ENCODE measurements at regions not wholly inside any gene's neighbourhood (a gene's known extent, or its start where the extent isn't known, plus 50 kb on each side); places are given as distances from the start of the nearest gene placed in this dataset.
"Not testable (repeated sequence)": the region's sequence is repeated elsewhere in the genome, so short reads cannot be mapped to it uniquely, and the experiment has no call there.

- peaks cover 4% of the 10 kb centered on the region for H3K36me3 Mint-ChIP-seq (ENCODE audit: low read depth)
- peaks cover 34% of the 10 kb centered on the region for H3K4me1 Mint-ChIP-seq (ENCODE audit: low read depth)
- intact Hi-C loops (cut with micrococcal nuclease): no loop called here
- no peak overlapping the region for H3K27ac Mint-ChIP-seq
- H3K4me3 Mint-ChIP-seq: no peak overlapping the region
- DNase-seq (ENCODE audit: low spot score): no peak
- H3K9me3 Mint-ChIP-seq: peaks cover 4% of the 10 kb centered on the region
- no peaks in the 10 kb centered on the region for H3K27me3 Mint-ChIP-seq (ENCODE audit: insufficient read depth)
Observed at GRCh38 chr12:11542599-11542998, 106.9 kb upstream of the ETV6 start.

- peaks cover 4% of the 10 kb centered on the region for H3K9me3 Mint-ChIP-seq
- no peak for DNase-seq (ENCODE audit: low spot score)
- intact Hi-C loops (cut with micrococcal nuclease): no loop called here
- H3K27ac Mint-ChIP-seq: no peak overlapping the region
- H3K4me1 Mint-ChIP-seq (ENCODE audit: low read depth): peaks cover 34% of the 10 kb centered on the region
- H3K36me3 Mint-ChIP-seq (ENCODE audit: low read depth): peaks cover 4% of the 10 kb centered on the region
- no peak overlapping the region for H3K4me3 Mint-ChIP-seq
- H3K27me3 Mint-ChIP-seq (ENCODE audit: insufficient read depth): no peaks in the 10 kb centered on the region
Observed at GRCh38 chr12:11543457-11544158, 105.9 kb upstream of the ETV6 start.

GRCh38 chr12:11545484-11546330 is 103.8 kb upstream of the ETV6 start:
- peaks cover 2% of the 10 kb centered on the region for H3K27me3 Mint-ChIP-seq (ENCODE audit: insufficient read depth)
- intact Hi-C loops (cut with micrococcal nuclease): no loop called here
- no peaks in the 10 kb centered on the region for H3K9me3 Mint-ChIP-seq
- H3K4me3 Mint-ChIP-seq: peak overlapping the region; percentile 55
- peaks cover 4% of the 10 kb centered on the region for H3K36me3 Mint-ChIP-seq (ENCODE audit: low read depth)
- peak; percentile 45 for DNase-seq (ENCODE audit: low spot score)
- H3K4me1 Mint-ChIP-seq (ENCODE audit: low read depth): peaks cover 30% of the 10 kb centered on the region
- peak overlapping the region; percentile 75 for H3K27ac Mint-ChIP-seq

- H3K4me3 Mint-ChIP-seq; H3K9me3 Mint-ChIP-seq; H3K36me3 Mint-ChIP-seq (ENCODE audit: low read depth); H3K27me3 Mint-ChIP-seq (ENCODE audit: insufficient read depth); DNase-seq (ENCODE audit: low spot score); H3K27ac Mint-ChIP-seq; intact Hi-C loops (cut with micrococcal nuclease): not testable (repeated sequence)
- peaks cover 27% of the 10 kb centered on the region for H3K4me1 Mint-ChIP-seq (ENCODE audit: low read depth)
Observed at GRCh38 chr12:11546582-11547270, 102.7 kb upstream of the ETV6 start.

GRCh38 chr12:11547271-11547646 is 102.2 kb upstream of the ETV6 start:
- H3K27me3 Mint-ChIP-seq (ENCODE audit: insufficient read depth); intact Hi-C loops (cut with micrococcal nuclease); DNase-seq (ENCODE audit: low spot score); H3K4me3 Mint-ChIP-seq; H3K9me3 Mint-ChIP-seq; H3K36me3 Mint-ChIP-seq (ENCODE audit: low read depth); H3K27ac Mint-ChIP-seq: not testable (repeated sequence)
- peaks cover 27% of the 10 kb centered on the region for H3K4me1 Mint-ChIP-seq (ENCODE audit: low read depth)

- peaks cover 28% of the 10 kb centered on the region for H3K4me1 Mint-ChIP-seq (ENCODE audit: low read depth)
- no peak for DNase-seq (ENCODE audit: low spot score)
- no peaks in the 10 kb centered on the region for H3K9me3 Mint-ChIP-seq
- H3K36me3 Mint-ChIP-seq (ENCODE audit: low read depth): peaks cover 4% of the 10 kb centered on the region
- peaks cover 5% of the 10 kb centered on the region for H3K27me3 Mint-ChIP-seq (ENCODE audit: insufficient read depth)
- H3K4me3 Mint-ChIP-seq: no peak overlapping the region
- H3K27ac Mint-ChIP-seq: no peak overlapping the region
- intact Hi-C loops (cut with micrococcal nuclease): no loop called here
Observed at GRCh38 chr12:11549119-11549518, 100.4 kb upstream of the ETV6 start.

- Mint-ChIP-seq H3K4me1 (ENCODE audit: low read depth) (peaks cover 27% of the 10 kb centered on the region), H3K27ac (no peak overlapping the region), H3K9me3 (no peaks in the 10 kb centered on the region), H3K4me3 (peak overlapping the region; percentile 45), H3K36me3 (ENCODE audit: low read depth) (peaks cover 2% of the 10 kb centered on the region), H3K27me3 (ENCODE audit: insufficient read depth) (peaks cover 8% of the 10 kb centered on the region)
- intact Hi-C loops (cut with micrococcal nuclease): loop anchor here (1.0 to 2.0 kb wide), 6 partner anchors 27 to 780 kb away; partner anchors contain the start of gene ETV6
- DNase-seq (ENCODE audit: low spot score): peak; percentile 33
Observed at GRCh38 chr12:11553871-11554533, 95.5 kb upstream of the ETV6 start.

- intact Hi-C loops (cut with micrococcal nuclease): loop anchor here (2.0 kb wide), 2 partner anchors 26 to 772 kb away; no protein-coding TSS in a partner anchor
- H3K36me3 Mint-ChIP-seq (ENCODE audit: low read depth): peaks cover 2% of the 10 kb centered on the region
- H3K4me1 Mint-ChIP-seq (ENCODE audit: low read depth): peaks cover 27% of the 10 kb centered on the region
- H3K27ac Mint-ChIP-seq: no peak overlapping the region
- peak overlapping the region; percentile 75 for H3K4me3 Mint-ChIP-seq
- no peak for DNase-seq (ENCODE audit: low spot score)
- no peaks in the 10 kb centered on the region for H3K9me3 Mint-ChIP-seq
- H3K27me3 Mint-ChIP-seq (ENCODE audit: insufficient read depth): peaks cover 11% of the 10 kb centered on the region
Observed at GRCh38 chr12:11555195-11555594, 94.3 kb upstream of the ETV6 start.

- intact Hi-C loops (cut with micrococcal nuclease): loop anchor here (2.0 kb wide), 2 partner anchors 25 to 771 kb away; no protein-coding TSS in a partner anchor
Observed at GRCh38 chr12:11555743-11556625, 93.5 kb upstream of the ETV6 start.

GRCh38 chr12:11556682-11557081 is 92.8 kb upstream of the ETV6 start:
- Mint-ChIP-seq H3K36me3 (ENCODE audit: low read depth) (peaks cover 2% of the 10 kb centered on the region), H3K4me3 (peak overlapping the region; percentile 75), H3K9me3 (no peaks in the 10 kb centered on the region), H3K27me3 (ENCODE audit: insufficient read depth) (peaks cover 10% of the 10 kb centered on the region), H3K27ac (no peak overlapping the region), H3K4me1 (ENCODE audit: low read depth) (peaks cover 27% of the 10 kb centered on the region)
- intact Hi-C loops (cut with micrococcal nuclease): no loop called here
- no peak for DNase-seq (ENCODE audit: low spot score)

More at GRCh38 chr12:11555743-11556625, 93.5 kb upstream of the ETV6 start:
- Mint-ChIP-seq H3K36me3 (ENCODE audit: low read depth) (peaks cover 2% of the 10 kb centered on the region), H3K27me3 (ENCODE audit: insufficient read depth) (peaks cover 10% of the 10 kb centered on the region), H3K9me3 (no peaks in the 10 kb centered on the region), H3K4me1 (ENCODE audit: low read depth) (peaks cover 27% of the 10 kb centered on the region), H3K4me3 (peak overlapping the region; percentile 75), H3K27ac (peak overlapping the region; percentile 21)
- no peak for DNase-seq (ENCODE audit: low spot score)

GRCh38 chr12:11559626-11560340 is 89.7 kb upstream of the ETV6 start:
- no peak overlapping the region for H3K27ac Mint-ChIP-seq
- intact Hi-C loops (cut with micrococcal nuclease): no loop called here
- DNase-seq (ENCODE audit: low spot score): no peak
- peaks cover 7% of the 10 kb centered on the region for H3K27me3 Mint-ChIP-seq (ENCODE audit: insufficient read depth)
- H3K4me1 Mint-ChIP-seq (ENCODE audit: low read depth): peaks cover 18% of the 10 kb centered on the region
- no peak overlapping the region for H3K4me3 Mint-ChIP-seq
- H3K9me3 Mint-ChIP-seq: no peaks in the 10 kb centered on the region
- H3K36me3 Mint-ChIP-seq (ENCODE audit: low read depth): peaks cover 2% of the 10 kb centered on the region

All from activated T-helper 1 cell treated with anti-CD3 and anti-CD28 coated beads, Interleukin-12 subunit alpha, Interleukin-12 subunit beta, Interleukin-2, Interleukin-4 antibody, amounts not matched to agents 30 ng/mL and 10 ng/mL and 1 ng/mL, durations not matched to agents 14 hours and 24 hours and 36 hours (primary cell).